ENCODE measurements at regions not wholly inside any gene's neighbourhood (a gene's known extent, or its start where the extent isn't known, plus 50 kb on each side); places are given as distances from the start of the nearest gene placed in this dataset.

- Histone ChIP-seq H2BK120ac (ENCODE audit: low read depth, low read length) (no peak overlapping the region), H3K9ac (ENCODE audit: low read depth, low read length, poor library complexity) (no peak overlapping the region), H2AFZ (ENCODE audit: low read length) (no peak overlapping the region), H3K4me2 (ENCODE audit: insufficient read depth, low read length, poor library complexity, severe bottlenecking) (no peak overlapping the region), H3K9me3 (replicated peaks in 1 of 2; ENCODE audit: control insufficient read depth in 2 of 2, insufficient read depth in 1 of 2, low read depth in 1 of 2, low read length in 2 of 2) (no peaks in the 10 kb centered on the region), H4K91ac (ENCODE audit: low read depth, low read length, poor library complexity) (no peak overlapping the region), H2BK15ac (ENCODE audit: low read length) (no peak overlapping the region), H3K27ac (replicated peaks; ENCODE audit: low read length) (no peak overlapping the region), H2BK12ac (ENCODE audit: low read length) (no peak overlapping the region), H3K23ac (ENCODE audit: low read depth, low read length, poor library complexity) (no peak overlapping the region), H2BK5ac (ENCODE audit: low read length) (no peak overlapping the region), H3K18ac (ENCODE audit: low read length) (no peak overlapping the region), H3K4me1 (ENCODE audit: control insufficient read depth in 2 of 2, insufficient read depth in 1 of 2, low read depth in 1 of 2, low read length in 2 of 2) (no peaks in the 10 kb centered on the region), H3K36me3 (replicated peaks in 1 of 2; ENCODE audit: control insufficient read depth in 2 of 2, insufficient read depth in 2 of 2, low read length in 2 of 2) (no peaks in the 10 kb centered on the region), H2AK5ac (ENCODE audit: low read depth, low read length) (no peak overlapping the region), H3K4ac (ENCODE audit: low read length) (no peak overlapping the region), H4K8ac (ENCODE audit: low read depth, low read length) (no peak overlapping the region), H3K27me3 (ENCODE audit: control insufficient read depth in 3 of 3, insufficient read depth in 3 of 3, low read depth in 1 of 3, low read length in 3 of 3) (no peaks in the 10 kb centered on the region), H3K79me1 (ENCODE audit: low read depth, low read length) (no peaks in the 10 kb centered on the region), H3K4me3 (ENCODE audit: low read length in 2 of 2) (no peak overlapping the region), H3K14ac (ENCODE audit: low read length) (no peak overlapping the region)
- no CpG with 5 or more reads among the region's 6 CpGs for WGBS, 2 donors (ENCODE audit: extremely low coverage in 2 of 2, insufficient read length in 2 of 2, insufficient replicate concordance in 1 of 2)
- DNase-seq (ENCODE audit: low spot score), result no peak
These were observed 123.2 kb downstream of the FHIP1A start for GRCh38 chr4:151532001-151532708.

- Histone ChIP-seq H2AFZ (ENCODE audit: low read length) (no peak overlapping the region), H3K4me3 (ENCODE audit: low read length in 2 of 2) (no peak overlapping the region), H2BK120ac (ENCODE audit: low read depth, low read length) (no peak overlapping the region), H3K4me2 (ENCODE audit: insufficient read depth, low read length, poor library complexity, severe bottlenecking) (no peak overlapping the region), H2BK5ac (ENCODE audit: low read length) (no peak overlapping the region), H4K8ac (ENCODE audit: low read depth, low read length) (no peak overlapping the region), H3K23ac (ENCODE audit: low read depth, low read length, poor library complexity) (no peak overlapping the region), H2AK5ac (ENCODE audit: low read depth, low read length) (no peak overlapping the region), H3K36me3 (replicated peaks in 1 of 2; ENCODE audit: control insufficient read depth in 2 of 2, insufficient read depth in 2 of 2, low read length in 2 of 2) (no peaks in the 10 kb centered on the region), H3K4me1 (ENCODE audit: control insufficient read depth in 2 of 2, insufficient read depth in 1 of 2, low read depth in 1 of 2, low read length in 2 of 2) (no peaks in the 10 kb centered on the region), H3K18ac (ENCODE audit: low read length) (no peak overlapping the region), H3K79me1 (ENCODE audit: low read depth, low read length) (no peaks in the 10 kb centered on the region), H2BK12ac (ENCODE audit: low read length) (no peak overlapping the region), H3K4ac (ENCODE audit: low read length) (no peak overlapping the region), H3K27me3 (ENCODE audit: control insufficient read depth in 3 of 3, insufficient read depth in 3 of 3, low read depth in 1 of 3, low read length in 3 of 3) (no peaks in the 10 kb centered on the region), H2BK15ac (ENCODE audit: low read length) (no peak overlapping the region), H3K14ac (ENCODE audit: low read length) (no peak overlapping the region), H3K9me3 (replicated peaks in 1 of 2; ENCODE audit: control insufficient read depth in 2 of 2, insufficient read depth in 1 of 2, low read depth in 1 of 2, low read length in 2 of 2) (no peaks in the 10 kb centered on the region), H4K91ac (ENCODE audit: low read depth, low read length, poor library complexity) (no peak overlapping the region), H3K9ac (ENCODE audit: low read depth, low read length, poor library complexity) (no peak overlapping the region), H3K27ac (replicated peaks; ENCODE audit: low read length) (no peak overlapping the region)
- DNase-seq (ENCODE audit: low spot score), result no peak
- WGBS, 2 donors (ENCODE audit: extremely low coverage in 2 of 2, insufficient read length in 2 of 2, insufficient replicate concordance in 1 of 2), result no CpG with 5 or more reads among the region's 1 CpG
These were observed 125.2 kb downstream of the FHIP1A start for GRCh38 chr4:151534195-151534594.

GRCh38 chr4:151535366-151535765 is 126.4 kb downstream of the FHIP1A start:
- Histone ChIP-seq H3K79me1 (ENCODE audit: low read depth, low read length) (no peaks in the 10 kb centered on the region), H3K23ac (ENCODE audit: low read depth, low read length, poor library complexity) (no peak overlapping the region), H4K8ac (ENCODE audit: low read depth, low read length) (no peak overlapping the region)

GRCh38 chr4:151537687-151538086 is 128.7 kb downstream of the FHIP1A start:
- Histone ChIP-seq H2BK15ac (ENCODE audit: low read length) (no peak overlapping the region), H4K91ac (ENCODE audit: low read depth, low read length, poor library complexity) (no peak overlapping the region), H3K4ac (ENCODE audit: low read length) (no peak overlapping the region), H2AK5ac (ENCODE audit: low read depth, low read length) (no peak overlapping the region), H3K9ac (ENCODE audit: low read depth, low read length, poor library complexity) (no peak overlapping the region), H4K8ac (ENCODE audit: low read depth, low read length) (no peak overlapping the region), H3K9me3 (replicated peaks in 1 of 2; ENCODE audit: control insufficient read depth in 2 of 2, insufficient read depth in 1 of 2, low read depth in 1 of 2, low read length in 2 of 2) (no peaks in the 10 kb centered on the region), H3K23ac (ENCODE audit: low read depth, low read length, poor library complexity) (no peak overlapping the region), H3K4me1 (ENCODE audit: control insufficient read depth in 2 of 2, insufficient read depth in 1 of 2, low read depth in 1 of 2, low read length in 2 of 2) (peaks cover 0 to 8% of the 10 kb centered on the region in 2 donors), H3K14ac (ENCODE audit: low read length) (no peak overlapping the region), H2BK120ac (ENCODE audit: low read depth, low read length) (no peak overlapping the region), H2BK5ac (ENCODE audit: low read length) (no peak overlapping the region), H2AFZ (ENCODE audit: low read length) (no peak overlapping the region), H2BK12ac (ENCODE audit: low read length) (no peak overlapping the region), H3K27ac (replicated peaks; ENCODE audit: low read length) (no peak overlapping the region), H3K4me2 (ENCODE audit: insufficient read depth, low read length, poor library complexity, severe bottlenecking) (no peak overlapping the region), H3K4me3 (ENCODE audit: low read length in 2 of 2) (no peak overlapping the region), H3K18ac (ENCODE audit: low read length) (no peak overlapping the region), H3K27me3 (ENCODE audit: control insufficient read depth in 3 of 3, insufficient read depth in 3 of 3, low read depth in 1 of 3, low read length in 3 of 3) (no peaks in the 10 kb centered on the region), H3K36me3 (replicated peaks in 1 of 2; ENCODE audit: control insufficient read depth in 2 of 2, insufficient read depth in 2 of 2, low read length in 2 of 2) (no peaks in the 10 kb centered on the region), H3K79me1 (ENCODE audit: low read depth, low read length) (no peaks in the 10 kb centered on the region)
- no peak for DNase-seq (ENCODE audit: low spot score)

More at GRCh38 chr4:151535366-151535765, 126.4 kb downstream of the FHIP1A start:
- Histone ChIP-seq H2BK12ac (ENCODE audit: low read length) (no peak overlapping the region), H2BK5ac (ENCODE audit: low read length) (no peak overlapping the region), H3K18ac (ENCODE audit: low read length) (no peak overlapping the region), H2BK15ac (ENCODE audit: low read length) (no peak overlapping the region), H3K4me2 (ENCODE audit: insufficient read depth, low read length, poor library complexity, severe bottlenecking) (no peak overlapping the region), H2AK5ac (ENCODE audit: low read depth, low read length) (no peak overlapping the region), H3K9me3 (replicated peaks in 1 of 2; ENCODE audit: control insufficient read depth in 2 of 2, insufficient read depth in 1 of 2, low read depth in 1 of 2, low read length in 2 of 2) (no peaks in the 10 kb centered on the region), H2AFZ (ENCODE audit: low read length) (no peak overlapping the region), H2BK120ac (ENCODE audit: low read depth, low read length) (no peak overlapping the region), H3K4ac (ENCODE audit: low read length) (no peak overlapping the region), H3K27ac (replicated peaks; ENCODE audit: low read length) (no peak overlapping the region), H3K4me1 (ENCODE audit: control insufficient read depth in 2 of 2, insufficient read depth in 1 of 2, low read depth in 1 of 2, low read length in 2 of 2) (no peaks in the 10 kb centered on the region), H3K4me3 (ENCODE audit: low read length in 2 of 2) (no peak overlapping the region), H3K9ac (ENCODE audit: low read depth, low read length, poor library complexity) (no peak overlapping the region), H3K27me3 (ENCODE audit: control insufficient read depth in 3 of 3, insufficient read depth in 3 of 3, low read depth in 1 of 3, low read length in 3 of 3) (no peaks in the 10 kb centered on the region), H4K91ac (ENCODE audit: low read depth, low read length, poor library complexity) (no peak overlapping the region), H3K36me3 (replicated peaks in 1 of 2; ENCODE audit: control insufficient read depth in 2 of 2, insufficient read depth in 2 of 2, low read length in 2 of 2) (no peaks in the 10 kb centered on the region), H3K14ac (ENCODE audit: low read length) (no peak overlapping the region)
- DNase-seq (ENCODE audit: low spot score), result no peak
